ENCODE measurements at regions not wholly inside any gene's neighbourhood (a gene's known extent, or its start where the extent isn't known, plus 50 kb on each side); places are given as distances from the start of the nearest gene placed in this dataset.
A peak's percentile ranks its signal among the peaks of the same experiment; 100 is the strongest.

DNA sequence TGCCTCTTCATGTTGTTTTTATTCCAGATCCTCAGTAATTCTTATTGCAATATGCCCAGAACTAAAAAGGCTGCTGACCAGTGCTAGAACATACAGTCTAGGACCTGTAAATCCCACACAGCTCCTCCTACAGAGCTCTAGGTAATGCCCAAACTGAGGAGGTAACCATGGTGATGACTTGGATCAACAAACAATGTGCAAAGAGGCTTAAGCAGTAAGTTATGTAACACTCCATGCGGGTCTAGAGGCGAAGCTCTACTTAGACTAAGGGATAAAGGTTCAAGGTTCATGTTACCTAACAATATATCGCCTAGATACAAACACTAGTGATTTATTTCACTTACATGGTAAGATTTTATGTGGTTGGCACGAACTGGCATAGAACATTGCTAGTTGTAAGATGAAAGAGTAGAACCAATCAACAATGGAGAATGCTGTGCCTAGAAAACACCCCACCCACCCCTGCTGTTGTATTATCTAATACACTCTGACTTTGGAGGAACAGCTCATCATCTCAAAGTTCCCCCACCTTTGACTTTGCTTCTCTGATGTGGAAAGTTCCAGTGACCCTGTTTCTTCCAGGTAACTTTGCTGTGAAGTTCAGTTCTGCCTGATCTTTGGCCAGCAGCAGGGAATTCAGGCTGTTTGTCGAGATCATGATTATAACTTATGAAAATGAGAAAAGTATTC, 242.4 kb downstream of the ALDH8A1 start:
- DNase-seq, result no peak

DNA sequence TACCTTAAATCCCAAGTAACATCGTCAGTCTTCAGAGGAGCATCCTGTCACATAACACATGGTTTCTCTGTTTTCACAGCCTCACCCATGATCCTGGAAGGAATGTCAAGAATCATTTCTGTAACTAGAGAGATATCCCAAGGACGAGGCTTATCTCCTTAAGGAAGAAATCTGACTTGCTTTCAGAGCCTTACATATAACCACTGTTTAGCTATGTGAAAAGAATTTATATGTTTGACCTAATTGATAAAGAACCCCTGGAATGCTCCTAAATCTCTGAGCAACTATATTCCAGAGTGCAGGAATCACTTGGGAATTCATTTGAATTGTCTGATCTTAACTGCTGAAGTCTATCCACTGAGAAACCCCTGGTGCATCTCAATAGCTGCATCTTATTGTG, 243.1 kb downstream of the ALDH8A1 start:
- DNase-seq, result no peak

DNA sequence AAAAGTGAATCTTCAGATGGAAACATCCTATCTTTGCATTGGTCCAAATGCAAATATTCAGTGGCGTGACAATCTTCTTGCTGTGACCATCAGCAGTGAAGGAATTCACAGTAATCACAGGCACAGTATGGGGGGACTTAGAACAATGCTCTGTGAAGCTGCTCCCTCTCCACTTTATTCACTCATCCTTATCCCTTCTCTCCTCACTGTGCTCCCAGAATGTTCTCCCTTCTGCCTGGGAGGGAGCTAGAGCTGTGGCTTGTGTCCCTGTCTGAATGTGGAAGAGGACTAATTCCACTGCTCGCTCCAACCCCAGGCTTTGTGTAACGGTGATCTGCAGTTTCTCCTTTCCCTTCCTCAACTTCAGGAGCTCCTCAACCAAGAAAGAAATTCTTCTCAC, 243.7 kb downstream of the ALDH8A1 start:
- DNase-seq, result no peak

DNA sequence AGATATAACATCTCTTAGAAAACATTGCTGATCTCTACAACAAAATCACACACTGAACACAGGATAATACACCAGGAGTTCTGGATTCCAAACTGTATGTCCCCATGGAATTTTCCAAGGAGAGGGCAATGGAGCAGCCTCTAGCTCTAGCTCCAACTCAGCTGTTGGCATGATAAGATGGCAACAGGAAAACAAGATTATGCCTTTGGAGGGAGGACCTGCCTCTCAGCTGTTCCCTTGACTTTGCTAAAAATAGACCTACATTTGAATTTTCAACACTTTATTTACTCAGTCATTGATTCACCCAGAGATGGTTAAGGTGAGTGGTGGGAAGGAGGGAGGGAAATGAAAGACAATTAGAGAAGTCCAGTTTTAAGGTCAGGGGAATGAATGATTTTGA, 246.7 kb downstream of the ALDH8A1 start:
- DNase-seq, result no peak

DNA sequence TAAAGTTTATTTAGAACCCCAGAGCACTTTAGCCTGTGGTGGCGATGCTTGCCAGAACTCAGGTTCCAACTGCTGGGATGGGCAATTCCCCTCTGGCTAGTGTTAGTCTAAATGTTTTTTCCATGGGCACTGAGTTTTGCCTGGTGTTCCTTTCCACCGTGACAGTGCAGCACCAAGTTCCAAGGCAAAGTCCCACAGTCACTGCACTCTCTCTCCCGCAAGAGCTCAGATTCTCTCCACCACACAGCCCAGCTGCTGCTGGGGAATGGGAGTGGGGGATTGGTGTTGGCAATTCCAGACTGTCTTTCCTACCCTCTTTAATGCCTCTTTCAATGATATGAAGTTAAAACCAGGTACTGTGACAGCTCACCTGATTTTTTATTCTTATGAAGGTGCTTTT, 247.6 kb downstream of the ALDH8A1 start:
- no peak for DNase-seq

DNA sequence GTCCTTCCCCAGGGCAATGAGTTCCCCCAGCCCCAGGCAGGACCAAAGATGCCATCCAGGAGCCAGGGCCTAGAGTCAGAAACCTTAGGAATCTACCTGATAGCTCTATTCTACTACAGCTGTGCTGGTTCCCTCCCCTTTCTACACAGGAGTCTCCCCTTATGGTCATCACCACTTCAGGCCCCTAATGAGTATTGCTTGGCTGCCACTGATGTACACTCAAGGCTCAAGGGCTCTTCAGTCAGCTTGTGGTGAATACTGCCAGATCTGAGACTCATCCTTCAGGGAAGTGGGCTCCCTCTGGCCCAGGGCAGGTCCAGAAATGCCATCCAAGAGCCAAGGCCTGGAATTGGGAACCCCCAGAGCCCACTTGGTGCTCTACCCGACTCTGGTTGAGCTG, 248.6 kb downstream of the ALDH8A1 start:
- no peak for DNase-seq

DNA sequence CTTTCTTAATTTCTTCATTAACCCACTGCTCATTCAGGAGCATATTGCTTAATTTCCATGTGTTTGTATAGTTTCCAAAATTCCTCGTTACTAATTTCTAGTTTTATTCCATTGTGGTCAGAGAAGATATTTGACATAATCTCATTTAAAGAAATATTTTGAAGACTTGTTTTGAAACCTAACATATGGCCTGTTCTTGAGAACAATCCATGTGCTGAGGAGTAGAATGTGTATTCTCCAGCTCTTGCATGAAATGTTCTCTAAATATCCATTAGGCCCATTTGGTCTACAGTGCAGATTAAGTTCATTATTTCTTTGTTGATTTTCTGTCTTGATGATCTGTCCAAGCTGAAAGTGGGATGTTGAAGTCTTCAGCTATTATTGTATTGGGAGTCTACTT, 251.7 kb downstream of the ALDH8A1 start:
- DNase-seq, result no peak

DNA sequence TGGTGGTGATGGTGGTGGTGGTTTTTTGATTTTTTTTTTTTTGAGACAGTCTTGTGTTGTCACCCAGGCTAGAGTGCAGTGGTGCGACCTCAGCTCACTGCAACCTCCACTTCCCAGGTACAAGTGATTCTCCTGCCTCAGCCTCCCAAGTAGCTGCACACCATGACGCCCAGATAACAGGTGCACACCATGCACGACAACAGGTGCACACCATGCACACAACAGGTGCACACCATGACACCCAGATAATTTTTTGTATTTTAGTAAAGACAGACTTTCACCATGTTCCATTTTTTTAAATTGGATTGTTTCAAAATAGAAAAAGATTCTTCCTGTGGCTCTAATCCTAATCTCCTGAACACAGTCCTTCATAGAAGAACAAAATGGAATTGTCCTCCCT, 257.9 kb downstream of the ALDH8A1 start:
- no peak for DNase-seq

DNA sequence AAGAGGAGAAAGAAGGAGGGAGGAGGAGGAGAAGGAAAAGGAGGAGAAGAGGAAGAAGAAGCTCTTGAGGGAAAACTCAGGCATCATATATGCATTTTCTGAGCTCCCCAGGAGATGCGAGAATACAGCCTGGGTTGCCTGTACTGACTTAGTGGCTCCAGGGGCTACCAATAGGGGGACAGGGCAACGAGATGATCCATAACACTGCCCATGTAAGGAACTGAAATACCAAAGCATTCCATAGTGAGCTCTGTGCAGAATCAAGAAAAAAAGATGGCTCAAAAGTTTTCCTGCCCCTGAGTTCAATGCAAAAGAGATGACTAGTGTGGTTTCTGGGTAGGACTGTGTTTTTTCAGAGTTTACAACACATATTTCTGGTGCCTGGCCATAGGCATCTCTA, 258.7 kb downstream of the ALDH8A1 start:
- DNase-seq, result no peak

DNA sequence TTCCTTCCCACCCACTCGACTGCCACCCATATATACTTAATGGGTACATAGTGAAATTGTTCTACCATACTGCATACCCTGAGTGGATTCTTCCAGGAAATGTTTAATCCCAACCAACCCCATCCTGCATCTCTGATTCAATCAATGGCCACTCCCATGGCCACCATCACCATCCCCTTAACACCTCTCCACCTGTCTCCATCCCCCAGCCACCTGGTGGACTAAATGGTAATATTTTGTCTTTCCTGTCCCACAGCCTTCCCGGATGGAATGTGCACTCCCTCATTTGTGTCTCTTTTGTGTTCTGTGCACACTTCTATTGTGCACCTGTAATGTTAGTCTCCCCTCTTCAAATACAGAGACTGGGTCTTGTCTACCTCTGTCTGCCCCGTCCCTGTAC, 259.9 kb downstream of the ALDH8A1 start:
- DNase-seq, result no peak

DNA sequence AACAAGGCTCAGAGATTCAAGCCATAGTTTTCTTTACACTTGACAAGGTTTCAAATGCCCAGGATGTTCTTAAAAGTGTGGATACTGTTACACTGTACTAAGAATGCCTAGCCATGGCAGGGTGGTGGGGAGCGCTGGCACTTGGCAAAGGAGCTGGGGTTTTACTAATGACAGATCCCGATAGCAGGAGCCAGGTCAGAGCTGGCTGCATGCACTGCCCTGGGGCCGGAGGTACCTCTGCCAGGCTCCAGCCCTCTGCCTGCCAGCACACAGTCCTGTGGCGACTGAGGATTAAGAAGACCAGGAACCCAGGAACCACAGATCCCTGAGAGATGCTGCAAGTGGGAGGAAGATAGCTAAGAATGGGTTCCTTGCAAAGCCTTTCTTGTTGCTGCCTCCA, 260.3 kb downstream of the ALDH8A1 start:
- no peak for DNase-seq

DNA sequence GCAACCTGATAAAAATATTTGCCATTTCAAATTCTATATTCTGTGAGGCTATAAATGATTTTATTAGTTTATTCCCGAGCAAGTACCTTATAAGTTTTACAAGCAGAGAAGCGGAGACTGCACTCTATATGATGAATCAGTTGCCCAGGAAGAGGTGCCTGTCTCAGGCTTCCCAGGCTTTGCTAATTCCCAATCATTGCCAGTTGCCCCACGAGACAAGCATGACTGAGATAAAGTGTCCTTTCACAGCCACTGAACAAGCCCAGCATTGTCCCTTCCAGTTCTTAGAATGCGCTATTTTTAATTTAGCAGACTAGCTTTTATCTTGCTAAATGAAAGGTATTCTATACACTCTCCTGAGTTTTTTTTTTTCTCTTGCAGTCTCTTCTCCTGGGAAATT, 260.7 kb downstream of the ALDH8A1 start:
- DNase-seq, result no peak

DNA sequence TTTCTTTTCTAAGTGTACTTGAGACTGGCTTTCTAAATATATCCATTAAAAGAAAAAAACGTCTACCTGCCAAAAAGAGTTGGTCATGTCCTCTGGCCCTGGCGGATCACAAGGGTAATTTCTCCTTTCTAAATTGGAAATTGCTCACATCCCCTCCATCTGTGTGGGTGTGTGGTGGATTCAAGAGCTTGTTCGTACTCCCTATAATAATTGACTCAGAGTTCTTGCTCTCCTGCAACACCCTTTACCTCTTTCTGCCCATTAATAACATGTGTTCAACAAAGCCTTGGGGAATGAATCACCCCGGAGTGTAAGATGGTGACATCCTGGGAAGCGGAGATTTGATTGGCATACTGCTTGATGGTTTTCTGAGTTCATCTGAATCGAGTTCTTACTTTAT, 263.8 kb downstream of the ALDH8A1 start:
- no peak for DNase-seq

DNA sequence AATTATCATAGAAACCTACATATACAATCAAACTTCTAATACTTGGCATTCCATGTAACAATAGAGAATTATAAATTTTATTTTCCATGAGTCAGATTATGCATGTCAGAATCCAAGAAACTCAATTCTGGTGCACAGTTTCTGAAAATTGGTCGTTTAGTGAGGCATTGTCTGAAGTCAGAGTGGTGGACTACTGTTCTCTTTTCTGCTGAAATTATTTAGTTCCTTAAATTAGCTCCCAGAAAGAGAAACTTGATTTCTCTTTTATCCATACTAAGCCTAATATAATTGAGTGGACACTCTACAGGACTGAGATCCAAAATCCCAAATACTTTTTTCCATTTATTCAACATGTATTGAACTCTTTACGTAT, 265.5 kb downstream of the ALDH8A1 start:
- no peak for DNase-seq

DNA sequence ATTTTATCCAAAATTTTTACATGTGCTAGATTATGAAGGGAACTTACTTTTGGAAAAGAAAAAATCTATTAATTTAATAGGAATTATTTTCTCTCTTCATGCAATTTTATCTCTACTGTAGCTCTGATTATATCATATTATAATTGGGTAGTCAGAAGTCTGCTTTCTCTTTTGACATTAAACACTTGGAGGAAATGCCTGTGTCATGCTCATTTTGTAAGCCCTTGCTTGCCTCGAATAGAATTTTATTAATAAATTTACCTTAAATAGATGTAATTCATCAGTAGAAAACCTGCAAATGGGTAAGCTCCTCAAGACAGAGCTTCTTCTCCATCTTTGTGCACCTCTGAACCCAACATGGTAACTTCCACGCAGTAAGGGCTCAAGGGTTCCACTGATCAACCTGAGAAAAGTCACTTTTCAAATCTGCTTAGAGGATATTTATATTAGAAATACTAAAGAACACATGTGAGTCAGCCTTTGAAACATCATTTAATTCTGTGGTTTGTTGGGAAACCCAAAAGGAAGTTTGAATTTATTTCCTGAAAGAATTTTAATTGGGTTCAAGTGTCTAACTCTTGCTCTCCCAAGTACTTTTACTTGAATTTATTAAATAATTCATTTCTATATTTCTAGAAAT, 266.0 kb downstream of the ALDH8A1 start:
- DNase-seq, result no peak

DNA sequence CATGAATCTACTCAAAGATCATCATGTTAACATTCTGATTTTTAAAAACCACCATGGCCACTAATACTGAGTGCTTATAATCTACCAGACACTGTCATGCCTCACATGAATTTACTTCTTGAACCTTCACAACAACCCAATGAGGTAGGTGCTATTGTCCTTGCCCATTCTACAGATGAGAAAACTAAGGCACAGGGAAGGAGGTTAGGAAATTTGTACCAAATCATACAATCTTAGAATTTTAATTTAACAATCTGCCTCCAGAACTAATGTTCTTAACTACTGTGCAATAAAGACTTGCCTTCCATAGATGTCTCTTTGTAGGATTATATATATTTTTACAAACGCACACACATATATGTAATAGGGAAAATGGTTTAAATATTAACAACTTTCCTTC, 269.5 kb downstream of the ALDH8A1 start:
- DNase-seq, result no peak

DNA sequence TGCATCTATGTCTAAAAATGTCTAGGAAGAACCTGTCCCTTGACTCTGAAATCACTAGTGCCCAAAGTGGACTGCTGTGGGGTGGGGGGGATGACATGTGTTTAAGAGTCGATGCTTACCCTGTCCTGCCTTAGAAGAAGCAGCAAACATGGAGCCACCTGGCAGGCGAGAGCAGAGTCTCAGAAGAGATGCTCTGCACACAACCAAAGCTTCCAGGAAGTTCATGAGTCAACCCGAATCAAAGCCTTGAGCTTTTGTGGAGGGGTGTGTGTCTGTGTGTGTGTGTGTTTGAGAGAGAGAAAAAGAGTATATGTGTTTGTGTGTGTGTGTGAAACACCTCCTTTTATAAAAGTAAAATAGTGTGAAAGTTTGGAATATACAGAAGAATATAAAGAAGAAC, 269.9 kb downstream of the ALDH8A1 start:
- no peak for DNase-seq

DNA sequence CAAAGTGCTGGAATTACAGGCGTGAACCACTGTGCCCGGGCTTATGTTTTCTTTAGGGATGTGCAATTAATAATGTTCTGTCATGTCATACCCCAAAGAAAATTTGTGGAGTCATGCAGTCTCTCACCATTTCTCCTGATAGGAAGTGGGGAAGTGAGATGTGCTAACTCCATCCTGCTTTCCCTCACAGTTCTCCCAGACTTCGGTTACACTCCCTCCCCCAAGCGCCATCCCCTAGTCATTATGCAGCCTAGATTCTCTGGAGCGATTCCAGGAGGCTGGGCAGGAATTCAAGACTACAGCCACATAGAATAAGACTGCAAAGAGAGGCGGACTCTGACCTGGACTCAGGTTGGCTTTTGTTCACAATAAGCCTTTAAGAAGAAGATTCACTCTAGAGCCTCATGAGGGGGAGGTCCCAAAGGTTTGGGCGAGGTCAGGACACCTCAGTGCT, 271.4 kb downstream of the ALDH8A1 start:
- DNase-seq, result no peak

DNA sequence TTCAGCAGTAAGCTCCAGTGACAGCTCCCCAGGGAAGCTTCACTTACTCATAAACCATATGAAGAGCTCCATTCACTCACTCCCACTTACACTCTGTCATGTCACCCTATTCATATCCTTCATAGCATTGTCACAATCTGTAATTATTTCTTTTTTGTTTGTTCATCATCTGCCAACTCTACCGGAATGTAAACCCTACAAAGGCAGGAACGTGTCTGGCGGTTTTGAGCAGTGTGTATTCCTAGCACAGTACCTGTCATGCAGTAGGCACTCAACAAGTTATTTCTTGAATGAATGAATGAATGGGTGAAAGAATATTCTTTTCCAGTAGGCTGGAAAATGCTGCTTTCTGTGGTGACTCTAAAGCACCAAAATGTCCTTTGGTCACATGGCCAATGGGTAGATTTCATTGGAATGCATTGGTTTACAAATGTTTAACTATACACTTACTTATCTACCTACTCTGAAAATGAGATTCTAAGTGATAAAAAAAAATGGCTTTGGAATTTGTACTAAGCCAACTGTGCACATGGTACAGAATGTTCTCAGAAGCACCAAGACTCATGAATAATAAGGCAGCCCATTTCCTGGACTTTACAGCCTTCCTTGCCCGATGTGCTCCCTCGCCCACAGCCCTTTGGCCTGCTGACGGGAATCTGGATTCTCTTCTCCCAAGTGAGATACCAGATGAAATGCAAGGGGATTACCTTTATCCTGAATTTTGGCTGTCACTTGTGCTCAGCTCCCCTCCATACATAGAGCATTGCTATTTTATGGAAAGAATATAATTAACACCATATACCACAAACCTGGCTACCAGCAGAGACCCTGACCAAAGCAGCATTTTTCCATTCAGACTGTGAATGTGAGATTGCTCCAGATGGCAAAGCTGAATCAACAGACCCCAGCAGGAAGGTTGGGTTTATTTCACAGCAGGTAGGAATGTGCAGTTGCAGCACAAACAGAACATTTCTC, 273.3 kb downstream of the ALDH8A1 start:
- DNase-seq, result peak; percentile 50

DNA sequence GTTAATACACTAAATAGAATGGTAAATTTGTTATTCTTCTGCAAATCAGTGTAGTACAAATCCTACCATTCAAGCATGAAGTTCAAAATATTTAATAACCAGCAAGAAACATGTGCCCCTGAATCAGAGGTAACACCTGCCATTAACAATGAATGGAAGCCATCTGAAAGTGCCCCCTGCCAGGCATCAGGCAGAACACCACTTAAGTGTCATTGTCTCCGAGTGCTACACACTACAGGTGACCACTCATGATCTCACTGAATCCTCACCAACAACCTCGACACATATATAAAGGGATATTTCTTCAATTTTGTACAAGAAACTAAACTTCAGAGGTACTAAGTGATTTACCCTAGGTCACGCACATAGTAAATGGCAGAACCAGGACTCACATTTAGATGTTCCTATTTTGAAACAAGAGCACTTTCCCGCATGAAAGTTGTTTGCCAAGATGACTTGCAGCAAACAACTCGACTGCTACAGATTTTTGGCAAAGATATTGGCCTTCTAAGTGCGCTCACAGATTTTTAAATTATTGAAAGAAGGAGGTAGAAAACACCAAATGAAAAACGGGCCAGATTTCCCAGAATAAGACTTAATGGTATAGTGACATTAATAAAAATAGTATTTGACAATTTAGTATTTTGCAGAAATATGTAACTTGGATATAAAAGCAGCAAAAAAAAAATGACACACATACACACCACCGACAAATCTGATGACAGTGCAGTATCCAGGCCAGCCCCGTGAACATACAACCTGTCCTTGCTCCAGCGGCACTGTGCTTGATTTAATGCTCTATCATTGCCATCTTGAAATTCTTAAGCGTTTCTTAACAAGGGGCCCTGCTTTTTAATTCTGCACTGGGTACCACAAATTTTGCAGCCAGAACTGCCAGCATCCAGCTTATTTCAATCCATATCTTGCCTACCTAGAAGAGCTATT, 274.5 kb downstream of the ALDH8A1 start:
- DNase-seq, result peak; percentile 64

DNA sequence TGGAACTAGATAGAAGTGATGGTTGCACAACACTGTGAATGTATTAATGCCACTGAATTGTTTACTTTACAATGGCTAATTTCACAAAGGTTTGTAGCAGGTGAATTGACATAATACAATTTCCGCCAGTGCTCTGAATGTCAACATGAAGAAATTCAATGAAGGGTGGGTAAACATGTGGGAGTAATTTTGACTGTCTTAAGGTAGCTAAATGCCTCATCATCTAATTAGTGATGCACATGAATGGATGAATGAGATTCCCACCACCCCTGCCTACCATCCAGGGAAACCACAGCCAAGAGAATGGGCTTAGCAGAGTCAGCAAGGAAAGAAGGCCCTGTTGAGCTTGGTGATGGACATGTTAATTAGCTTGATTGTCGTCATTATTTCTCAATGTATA, 275.3 kb downstream of the ALDH8A1 start:
- DNase-seq, result peak; percentile 47

DNA sequence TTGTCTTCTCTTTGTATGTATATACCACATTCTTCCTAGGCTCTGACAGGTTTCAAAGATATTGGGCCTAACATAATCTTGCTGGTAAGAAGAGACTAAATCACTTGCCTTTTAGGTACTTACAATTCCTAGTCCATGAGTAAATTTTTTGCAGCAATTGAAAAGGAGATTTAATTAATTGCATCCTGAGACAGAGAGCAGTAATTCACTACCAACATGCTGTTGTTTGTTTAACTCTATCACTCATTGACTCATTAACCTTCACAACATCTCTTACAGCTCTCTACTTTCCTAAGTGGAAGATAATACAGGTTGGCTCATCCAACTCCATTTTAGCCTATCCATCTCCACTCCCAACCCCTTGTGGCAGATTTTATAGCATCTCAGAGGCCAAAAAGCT, 280.4 kb downstream of the ALDH8A1 start:
- no peak for DNase-seq

DNA sequence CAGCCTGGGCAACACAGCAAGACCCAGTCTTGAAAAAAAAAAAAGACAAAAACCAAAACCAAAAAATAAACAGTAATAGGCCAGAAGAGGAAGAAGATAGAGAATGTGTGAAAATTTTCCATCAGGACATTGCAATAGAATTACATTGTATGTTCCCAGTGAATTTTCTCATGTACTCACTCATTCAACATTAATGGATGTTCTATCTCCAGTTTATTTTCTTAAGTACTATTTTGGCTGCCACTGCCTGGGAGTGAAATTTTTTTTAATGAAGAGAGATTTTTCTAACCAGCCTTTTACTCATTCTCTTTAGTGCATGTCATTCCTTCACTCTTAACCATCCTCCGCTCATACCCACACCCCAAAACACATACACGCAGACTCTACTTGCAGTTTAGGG, 282.8 kb downstream of the ALDH8A1 start:
- no peak for DNase-seq

Data from NCI-H2081 treated with DMSO at 0.1 percent for 48 hours (cell line).